ENCODE measurements at regions not wholly inside any gene's neighbourhood (a gene's known extent, or its start where the extent isn't known, plus 50 kb on each side); places are given as distances from the start of the nearest gene placed in this dataset.

- Histone ChIP-seq H3K36me3 (ENCODE audit: control insufficient read depth, insufficient read depth, low read length) (no peaks in the 10 kb centered on the region), H3K9me3 (ENCODE audit: control insufficient read depth, insufficient read depth, low read length) (no peaks in the 10 kb centered on the region), H3K27me3 (ENCODE audit: control insufficient read depth, insufficient read depth, low read length) (no peaks in the 10 kb centered on the region), H3K4me1 (ENCODE audit: control insufficient read depth, insufficient read depth, low read length) (no peaks in the 10 kb centered on the region), H3K27ac (ENCODE audit: low read length) (no peak overlapping the region), H3K4me3 (ENCODE audit: low read length) (no peak overlapping the region)
- ATAC-seq (no peak), DNase-seq (no peak)
- H3K4me1 Mint-ChIP-seq: no peaks in the 10 kb centered on the region
- no peaks in the 10 kb centered on the region for H3K36me3 Mint-ChIP-seq
- H3K9me3 Mint-ChIP-seq: peaks cover 5 to 6% of the 10 kb centered on the region in 2 donors
- WGBS (ENCODE audit: insufficient coverage): 67% methylated on average over 7 of the region's 8 CpGs
- no peaks in the 10 kb centered on the region for H3K27me3 Mint-ChIP-seq (ENCODE audit: low read depth in 2 of 2)
- no peak overlapping the region for H3K4me3 Mint-ChIP-seq
- intact Hi-C loops (cut with micrococcal nuclease): loop anchor here (10.0 kb wide), 1 partner anchor 51 kb away; no protein-coding TSS in a partner anchor
- TF ChIP-seq CTCF (IDR thresholded peaks at IDR 0.05): no peak
- no peak overlapping the region for H3K27ac Mint-ChIP-seq
These were observed 64.7 kb downstream of the SOX9 start for GRCh38 chr17:72185564-72185963.

GRCh38 chr17:72187556-72187955 lies 66.7 kb downstream of the SOX9 start:
- no peaks in the 10 kb centered on the region for H3K4me1 ChIP-seq (ENCODE audit: control insufficient read depth, insufficient read depth, low read length)
- Mint-ChIP-seq H3K36me3 (no peaks in the 10 kb centered on the region), H3K9me3 (peaks cover 0 to 3% of the 10 kb centered on the region in 2 donors), H3K27ac (no peak overlapping the region), H3K27me3 (ENCODE audit: low read depth in 2 of 2) (no peaks in the 10 kb centered on the region), H3K4me1 (no peaks in the 10 kb centered on the region), H3K4me3 (no peak overlapping the region)
- H3K36me3 ChIP-seq (ENCODE audit: control insufficient read depth, insufficient read depth, low read length): no peaks in the 10 kb centered on the region
- H3K9me3 ChIP-seq (ENCODE audit: control insufficient read depth, insufficient read depth, low read length): no peaks in the 10 kb centered on the region
- no peak overlapping the region for H3K4me3 ChIP-seq (ENCODE audit: low read length)
- TF ChIP-seq CTCF (IDR thresholded peaks at IDR 0.05): no peak
- ATAC-seq (no peak), DNase-seq (no peak)
- intact Hi-C loops (cut with micrococcal nuclease): loop anchor here (10.0 kb wide), 1 partner anchor 53 kb away; no protein-coding TSS in a partner anchor
- no peak overlapping the region for H3K27ac ChIP-seq (ENCODE audit: low read length)
- whole genome bisulfite sequencing (ENCODE audit: insufficient coverage): 78% methylated on average over 8 of the region's 8 CpGs
- no peaks in the 10 kb centered on the region for H3K27me3 ChIP-seq (ENCODE audit: control insufficient read depth, insufficient read depth, low read length)

- H3K27ac ChIP-seq (ENCODE audit: low read length): no peak overlapping the region
- Mint-ChIP-seq H3K9me3 (peaks cover 3% of the 10 kb centered on the region in 2 donors), H3K36me3 (no peaks in the 10 kb centered on the region), H3K27me3 (ENCODE audit: low read depth in 2 of 2) (no peaks in the 10 kb centered on the region), H3K4me3 (no peak overlapping the region), H3K27ac (no peak overlapping the region), H3K4me1 (no peaks in the 10 kb centered on the region)
- intact Hi-C loops (cut with micrococcal nuclease): loop anchor here (10.0 kb wide), 1 partner anchor 54 kb away; no protein-coding TSS in a partner anchor
- H3K36me3 ChIP-seq (ENCODE audit: control insufficient read depth, insufficient read depth, low read length): no peaks in the 10 kb centered on the region
- no peaks in the 10 kb centered on the region for H3K9me3 ChIP-seq (ENCODE audit: control insufficient read depth, insufficient read depth, low read length)
- ATAC-seq (peak in 1 of 3 donors; percentile 30), DNase-seq (no peak)
- H3K4me1 ChIP-seq (ENCODE audit: control insufficient read depth, insufficient read depth, low read length): no peaks in the 10 kb centered on the region
- WGBS (ENCODE audit: insufficient coverage): 94% methylated on average over 2 of the region's 2 CpGs
- no peak overlapping the region for H3K4me3 ChIP-seq (ENCODE audit: low read length)
- no peak for TF ChIP-seq CTCF (IDR thresholded peaks at IDR 0.05)
- no peaks in the 10 kb centered on the region for H3K27me3 ChIP-seq (ENCODE audit: control insufficient read depth, insufficient read depth, low read length)
These were observed 68.0 kb downstream of the SOX9 start for GRCh38 chr17:72188801-72189200.

All from natural killer cell (primary cell).